Heart left ventricle (tissue), 16 donors: ENCODE measurements at regions not wholly inside any gene's neighbourhood (a gene's known extent, or its start where the extent isn't known, plus 50 kb on each side); places are given as distances from the start of the nearest gene placed in this dataset.
A peak's percentile ranks its signal among the peaks of the same experiment; 100 is the strongest.

Experiments used
- ATAC-seq, 4 donors: fragments of 200-7000 bp; cut with Tn5 transposase; one replicate each; pipeline ENCODE4 v1.9.1; 2020 to 2022; ENCODE audit warnings: moderate library complexity in 4 of 4, mild to moderate bottlenecking in 3 of 4, moderate number of reproducible peaks in 1 of 4
- DNase-seq, 5 donors: peaks; one replicate each; pipeline ENCODE4 v3.0.0-alpha.2; 2020
- H3K27ac ChIP-seq, 12 donors: fragments of 200-600 bp; sonication (generic) in 4 of 12; one replicate each; pipeline versions ENCODE4 v1.5.0 to v1.8.0; 2016 to 2022; ENCODE audit warnings: mild to moderate bottlenecking in 2 of 12
- H3K27me3 ChIP-seq, 9 donors: fragments of 200-600 bp; sonication (generic) in 2 of 9; one replicate each; pipeline versions ENCODE4 v1.5.1 to v1.8.0; 2016 to 2022; ENCODE audit warnings: mild to moderate bottlenecking in 3 of 9
- H3K36me3 ChIP-seq, 9 donors: fragments of 200-600 bp; sonication (generic) in 2 of 9; one replicate each; pipeline versions ENCODE4 v1.5.0 to v1.8.0; 2018 to 2022; ENCODE audit warnings: mild to moderate bottlenecking in 2 of 9
- H3K4me1 ChIP-seq, 12 donors: fragments of 200-600 bp; sonication (generic) in 4 of 12; one replicate each; pipeline versions ENCODE4 v1.5.0 to v1.8.0; 2016 to 2022; ENCODE audit warnings: mild to moderate bottlenecking in 3 of 12
- H3K4me3 ChIP-seq, 12 donors: fragments of 200-600 bp; sonication (generic) in 4 of 12; one replicate each; pipeline versions ENCODE4 v1.5.0 to v1.8.0; 2017 to 2022; ENCODE audit warnings: mild to moderate bottlenecking in 9 of 12, moderate library complexity in 4 of 12
- H3K9me3 ChIP-seq, 12 donors: fragments of 200-600 bp; sonication (generic) in 4 of 12; one replicate each; pipeline versions ENCODE4 v1.5.0 to v1.8.0; 2016 to 2022; ENCODE audit warnings: mild to moderate bottlenecking in 1 of 12
- CTCF ChIP-seq, 12 donors: fragments of 200-600 bp; sonication (generic) in 4 of 12; IDR thresholded peaks; one replicate each; pipeline versions ENCODE4 v1.5.0 to v1.8.0; 2018 to 2022; ENCODE audit warnings: antibody characterized with exemption in 12 of 12, mild to moderate bottlenecking in 5 of 12
- POLR2A ChIP-seq, 2 donors: fragments of 450-650 bp; IDR thresholded peaks; one replicate each; pipeline ENCODE4 v1.6.1; 2017; ENCODE audit warnings: antibody characterized with exemption in 2 of 2, mild to moderate bottlenecking in 2 of 2, moderate library complexity in 2 of 2
- WGBS, 4 donors: extraction: QIAGEN DNeasy Blood & Tissue Kit in 2 of 4; methylation state at CpG; one replicate each; pipeline versions ENCODE4 v1.1.5 to v1.1.7; 2013 to 2018; 5-methylcytosine and 5-hydroxymethylcytosine counted together
- intact Hi-C, 10 donors: fragments of 100-400 bp; cut with DNase I; formaldehyde crosslinking; loops; one replicate each; pipeline versions ENCODE4 v1.11.1 to v1.14.2; 2022
- donor health status: ischemic (EF 13 %, LVEDD 7.1; RV severe dilation, severe dysfunction).
- donor health status: healthy with polysubstance abuse.
- donor health status: DM: no; HTN: yes; CAD: no.
- donor health status: DM: no; HTN: no; CAD: no.
- donor health status: ischemic (EF 25% LVEDD 6.9; RV normal size, moderate dysfunction).
- donor health status: ischemic (EF 25% LVEDD 5.7; RV mildly dilated, moderate dysfunction).
- donor health status: healthy.
- donor health status: DM: yes; HTN: yes; CAD: no.
- donor health status: ischemic (EF 35%, LVEDD 5.7; RV mildly dilated, moderate dysfunction).
- donor health status: nonischemic (EF 11% LVEDD 7.7; RV severe dilation, severe dysfunction).
- donor health status: DM: yes; HTN: yes; CAD: no.
- donor health status: PGD.
- donor health status: ischemic (EF 29% LVEDD 5.4; RV normal size, mild dysfunction).
- donor health status: nonischemic (EF 23%, LVEDD 6.1; RV moderate dilation, normal function).

DNA sequence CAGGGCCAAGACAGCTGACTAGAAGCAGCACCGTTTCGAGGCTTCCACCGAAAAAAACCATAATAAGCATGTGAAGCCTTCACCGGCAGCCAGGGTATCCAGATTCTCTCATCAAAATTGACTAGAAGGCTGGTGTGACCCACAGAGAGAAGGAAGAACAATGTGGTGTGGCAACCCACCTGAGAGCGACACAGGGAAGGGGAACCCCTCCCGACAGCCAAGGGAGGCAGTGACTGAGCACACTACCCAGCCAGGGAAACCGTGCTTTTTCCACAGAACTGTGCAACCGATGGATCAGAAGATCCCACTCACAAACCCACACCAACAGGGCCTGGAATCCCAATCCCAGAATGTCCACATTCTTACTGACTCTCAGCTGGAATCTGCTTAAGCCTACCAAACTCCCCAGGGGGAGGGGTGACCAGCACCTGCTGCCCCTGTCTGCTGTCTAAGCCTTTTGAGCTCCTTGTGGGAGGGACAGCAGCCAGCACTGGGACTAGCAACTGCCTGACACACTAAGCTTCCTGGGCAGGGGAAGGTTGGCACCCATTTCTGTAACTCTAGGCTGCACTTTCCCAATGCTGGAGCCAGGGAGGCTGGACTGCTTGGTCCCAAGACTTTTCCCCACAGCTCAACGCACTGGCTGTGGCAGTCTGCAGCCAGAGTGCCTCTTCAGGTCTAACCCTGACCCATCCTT lies 231.9 kb upstream of the FAM83B start:
- TF ChIP-seq CTCF (IDR thresholded peaks at IDR 0.05) (no peak), POLR2A (IDR thresholded peaks at IDR 0.05) (no peak)
- intact Hi-C loops, result no loop called here
- H3K4me1 ChIP-seq, result no peaks in the 10 kb centered on the region
- no peaks in the 10 kb centered on the region for H3K36me3 ChIP-seq
- WGBS, 4 donors, result 78 to 86% (median 85%) methylated on average over 8 to 9 of the region's 9 CpGs
- no peaks in the 10 kb centered on the region for H3K27me3 ChIP-seq
- H3K4me3 ChIP-seq, result no peak overlapping the region
- DNase-seq (no peak), ATAC-seq (no peak)
- H3K9me3 ChIP-seq, result no peaks in the 10 kb centered on the region
- H3K27ac ChIP-seq, result no peak overlapping the region

GRCh38 chr6:54617730-54618129 lies 228.8 kb upstream of the FAM83B start:
- H3K27ac ChIP-seq, result no peak overlapping the region
- no peak for DNase-seq
- H3K36me3 ChIP-seq, result no peaks in the 10 kb centered on the region
- no peaks in the 10 kb centered on the region for H3K4me1 ChIP-seq
- H3K4me3 ChIP-seq, result no peak overlapping the region
- intact Hi-C loops, result no loop called here
- TF ChIP-seq POLR2A (IDR thresholded peaks at IDR 0.05), result no peak
- TF ChIP-seq CTCF (IDR thresholded peaks at IDR 0.05), result no peak
- H3K27me3 ChIP-seq, result no peaks in the 10 kb centered on the region
- H3K9me3 ChIP-seq, result no peaks in the 10 kb centered on the region
- ATAC-seq, result no peak
- WGBS, 4 donors, result 18 to 49% (median 42%) methylated on average over 1 of the region's 1 CpG

GRCh38 chr6:54618572-54618971 lies 228.0 kb upstream of the FAM83B start:
- H3K9me3 ChIP-seq, result no peaks in the 10 kb centered on the region
- no peak overlapping the region for H3K27ac ChIP-seq
- H3K36me3 ChIP-seq, result no peaks in the 10 kb centered on the region
- DNase-seq, result no peak
- no peak for ATAC-seq
- H3K27me3 ChIP-seq, result no peaks in the 10 kb centered on the region
- H3K4me3 ChIP-seq, result no peak overlapping the region
- TF ChIP-seq CTCF (IDR thresholded peaks at IDR 0.05) (no peak), POLR2A (IDR thresholded peaks at IDR 0.05) (no peak)
- no peaks in the 10 kb centered on the region for H3K4me1 ChIP-seq
- intact Hi-C loops, result no loop called here

DNA sequence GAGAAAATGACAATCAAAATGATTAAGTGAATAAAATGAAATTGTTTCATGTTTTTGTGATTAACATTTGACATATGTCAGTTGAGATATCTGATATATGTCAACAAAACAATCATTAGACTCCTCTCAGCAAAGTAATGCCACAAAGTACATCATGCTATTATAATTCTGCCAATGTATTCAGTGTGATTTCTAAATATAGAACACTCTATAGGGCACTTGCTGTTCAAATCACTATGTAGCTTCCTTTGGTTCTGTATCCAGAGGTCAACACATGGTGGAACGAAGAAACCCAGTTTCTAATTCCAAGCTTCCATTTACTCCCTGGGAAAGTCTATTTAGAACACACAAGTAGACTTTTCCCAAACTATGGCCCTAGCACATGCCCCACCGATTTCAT lies 227.5 kb upstream of the FAM83B start:
- ATAC-seq (peak in 1 of 4 donors; percentile 47), DNase-seq (no peak)
- no peak for TF ChIP-seq CTCF (IDR thresholded peaks at IDR 0.05)
- TF ChIP-seq POLR2A (IDR thresholded peaks at IDR 0.05), result no peak
- H3K9me3 ChIP-seq, result no peaks in the 10 kb centered on the region
- H3K36me3 ChIP-seq, result no peaks in the 10 kb centered on the region
- intact Hi-C loops, result no loop called here
- H3K4me3 ChIP-seq, result no peak overlapping the region
- H3K27ac ChIP-seq, result no peak overlapping the region
- H3K4me1 ChIP-seq, result no peaks in the 10 kb centered on the region
- WGBS, 4 donors, result 61 to 74% (median 66%) methylated on average over 2 of the region's 2 CpGs
- H3K27me3 ChIP-seq, result no peaks in the 10 kb centered on the region
